ENCODE measurements at regions not wholly inside any gene's neighbourhood (a gene's known extent, or its start where the extent isn't known, plus 50 kb on each side); places are given as distances from the start of the nearest gene placed in this dataset.

- no peaks in the 10 kb centered on the region for H3K36me3 ChIP-seq (ENCODE audit: control insufficient read depth, insufficient read depth, low read length)
- no peak overlapping the region for H3K9ac ChIP-seq (ENCODE audit: low read length)
- H3K27me3 ChIP-seq (ENCODE audit: control insufficient read depth, insufficient read depth, low read length) = no peaks in the 10 kb centered on the region
- H3K4me3 ChIP-seq (ENCODE audit: low read length) = no peak overlapping the region
- H3K9me3 ChIP-seq (ENCODE audit: control insufficient read depth, low read length) = no peaks in the 10 kb centered on the region
- peaks cover 8% of the 10 kb centered on the region for H3K4me1 ChIP-seq (ENCODE audit: control insufficient read depth, insufficient read depth, low read length)
These were observed 172.7 kb downstream of the MRPL14 start for GRCh38 chr6:43954311-43955131.

GRCh38 chr6:43953794-43954310 is 173.4 kb downstream of the MRPL14 start:
- no peaks in the 10 kb centered on the region for H3K27me3 ChIP-seq (ENCODE audit: control insufficient read depth, insufficient read depth, low read length)
- H3K9ac ChIP-seq (ENCODE audit: low read length) = no peak overlapping the region
- no peak overlapping the region for H3K4me3 ChIP-seq (ENCODE audit: low read length)
- H3K36me3 ChIP-seq (ENCODE audit: control insufficient read depth, insufficient read depth, low read length) = no peaks in the 10 kb centered on the region
- no peaks in the 10 kb centered on the region for H3K9me3 ChIP-seq (ENCODE audit: control insufficient read depth, low read length)
- peaks cover 8% of the 10 kb centered on the region for H3K4me1 ChIP-seq (ENCODE audit: control insufficient read depth, insufficient read depth, low read length)

- Histone ChIP-seq H3K9me3 (ENCODE audit: control insufficient read depth, low read length) (no peaks in the 10 kb centered on the region), H3K4me3 (ENCODE audit: low read length) (no peak overlapping the region), H3K27me3 (ENCODE audit: control insufficient read depth, insufficient read depth, low read length) (no peaks in the 10 kb centered on the region), H3K36me3 (ENCODE audit: control insufficient read depth, insufficient read depth, low read length) (no peaks in the 10 kb centered on the region), H3K4me1 (ENCODE audit: control insufficient read depth, insufficient read depth, low read length) (peaks cover 8% of the 10 kb centered on the region), H3K9ac (ENCODE audit: low read length) (no peak overlapping the region)
These were observed 174.0 kb downstream of the MRPL14 start for GRCh38 chr6:43953256-43953655.

- Histone ChIP-seq H3K9ac (ENCODE audit: low read length) (no peak overlapping the region), H3K4me3 (ENCODE audit: low read length) (no peak overlapping the region), H3K36me3 (ENCODE audit: control insufficient read depth, insufficient read depth, low read length) (no peaks in the 10 kb centered on the region)
These were observed 174.5 kb downstream of the MRPL14 start for GRCh38 chr6:43952746-43953145.

GRCh38 chr6:43951756-43952675 is 175.2 kb downstream of the MRPL14 start:
- Histone ChIP-seq H3K36me3 (ENCODE audit: control insufficient read depth, insufficient read depth, low read length) (no peaks in the 10 kb centered on the region), H3K4me1 (ENCODE audit: control insufficient read depth, insufficient read depth, low read length) (peaks cover 8% of the 10 kb centered on the region), H3K9me3 (ENCODE audit: control insufficient read depth, low read length) (no peaks in the 10 kb centered on the region), H3K9ac (ENCODE audit: low read length) (no peak overlapping the region), H3K27me3 (ENCODE audit: control insufficient read depth, insufficient read depth, low read length) (no peaks in the 10 kb centered on the region), H3K4me3 (ENCODE audit: low read length) (no peak overlapping the region)

More at GRCh38 chr6:43952746-43953145, 174.5 kb downstream of the MRPL14 start:
- H3K27me3 ChIP-seq (ENCODE audit: control insufficient read depth, insufficient read depth, low read length) = no peaks in the 10 kb centered on the region
- H3K9me3 ChIP-seq (ENCODE audit: control insufficient read depth, low read length) = no peaks in the 10 kb centered on the region
- H3K4me1 ChIP-seq (ENCODE audit: control insufficient read depth, insufficient read depth, low read length) = peaks cover 8% of the 10 kb centered on the region

GRCh38 chr6:43951063-43951755 is 176.0 kb downstream of the MRPL14 start:
- Histone ChIP-seq H3K27me3 (ENCODE audit: control insufficient read depth, insufficient read depth, low read length) (no peaks in the 10 kb centered on the region), H3K9me3 (ENCODE audit: control insufficient read depth, low read length) (no peaks in the 10 kb centered on the region), H3K36me3 (ENCODE audit: control insufficient read depth, insufficient read depth, low read length) (no peaks in the 10 kb centered on the region), H3K9ac (ENCODE audit: low read length) (no peak overlapping the region), H3K4me1 (ENCODE audit: control insufficient read depth, insufficient read depth, low read length) (peaks cover 8% of the 10 kb centered on the region), H3K4me3 (ENCODE audit: low read length) (no peak overlapping the region)

GRCh38 chr6:43950731-43951062 is 176.6 kb downstream of the MRPL14 start:
- H3K36me3 ChIP-seq (ENCODE audit: control insufficient read depth, insufficient read depth, low read length) = no peaks in the 10 kb centered on the region
- H3K4me3 ChIP-seq (ENCODE audit: low read length) = no peak overlapping the region
- H3K4me1 ChIP-seq (ENCODE audit: control insufficient read depth, insufficient read depth, low read length) = peaks cover 8% of the 10 kb centered on the region
- H3K9ac ChIP-seq (ENCODE audit: low read length) = no peak overlapping the region
- H3K27me3 ChIP-seq (ENCODE audit: control insufficient read depth, insufficient read depth, low read length) = no peaks in the 10 kb centered on the region
- no peaks in the 10 kb centered on the region for H3K9me3 ChIP-seq (ENCODE audit: control insufficient read depth, low read length)

- Histone ChIP-seq H3K9ac (ENCODE audit: low read length) (no peak overlapping the region), H3K27me3 (ENCODE audit: control insufficient read depth, insufficient read depth, low read length) (no peaks in the 10 kb centered on the region), H3K36me3 (ENCODE audit: control insufficient read depth, insufficient read depth, low read length) (no peaks in the 10 kb centered on the region), H3K4me1 (ENCODE audit: control insufficient read depth, insufficient read depth, low read length) (peaks cover 8% of the 10 kb centered on the region), H3K9me3 (ENCODE audit: control insufficient read depth, low read length) (no peaks in the 10 kb centered on the region), H3K4me3 (ENCODE audit: low read length) (no peak overlapping the region)
These were observed 177.1 kb downstream of the MRPL14 start for GRCh38 chr6:43950051-43950605.

GRCh38 chr6:43949551-43949991 is 177.7 kb downstream of the MRPL14 start:
- Histone ChIP-seq H3K9ac (ENCODE audit: low read length) (no peak overlapping the region), H3K4me1 (ENCODE audit: control insufficient read depth, insufficient read depth, low read length) (peaks cover 8% of the 10 kb centered on the region), H3K27me3 (ENCODE audit: control insufficient read depth, insufficient read depth, low read length) (no peaks in the 10 kb centered on the region), H3K9me3 (ENCODE audit: control insufficient read depth, low read length) (no peaks in the 10 kb centered on the region), H3K4me3 (ENCODE audit: low read length) (no peak overlapping the region), H3K36me3 (ENCODE audit: control insufficient read depth, insufficient read depth, low read length) (no peaks in the 10 kb centered on the region)

- H3K36me3 ChIP-seq (ENCODE audit: control insufficient read depth, insufficient read depth, low read length) = no peaks in the 10 kb centered on the region
- no peaks in the 10 kb centered on the region for H3K9me3 ChIP-seq (ENCODE audit: control insufficient read depth, low read length)
- H3K4me1 ChIP-seq (ENCODE audit: control insufficient read depth, insufficient read depth, low read length) = peaks cover 8% of the 10 kb centered on the region
- H3K27me3 ChIP-seq (ENCODE audit: control insufficient read depth, insufficient read depth, low read length) = no peaks in the 10 kb centered on the region
- no peak overlapping the region for H3K4me3 ChIP-seq (ENCODE audit: low read length)
- no peak overlapping the region for H3K9ac ChIP-seq (ENCODE audit: low read length)
These were observed 178.4 kb downstream of the MRPL14 start for GRCh38 chr6:43948527-43949485.

GRCh38 chr6:43947860-43948259 is 177.8 kb downstream of the VEGFA start:
- H3K36me3 ChIP-seq (ENCODE audit: control insufficient read depth, insufficient read depth, low read length) = no peaks in the 10 kb centered on the region
- H3K9ac ChIP-seq (ENCODE audit: low read length) = no peak overlapping the region
- H3K4me1 ChIP-seq (ENCODE audit: control insufficient read depth, insufficient read depth, low read length) = peaks cover 8% of the 10 kb centered on the region
- no peaks in the 10 kb centered on the region for H3K9me3 ChIP-seq (ENCODE audit: control insufficient read depth, low read length)
- H3K4me3 ChIP-seq (ENCODE audit: low read length) = no peak overlapping the region
- no peaks in the 10 kb centered on the region for H3K27me3 ChIP-seq (ENCODE audit: control insufficient read depth, insufficient read depth, low read length)

Measured in mucosa of stomach (tissue), 1 donor.